Hindlimb muscle (tissue), 1 donor: ENCODE measurements at regions not wholly inside any gene's neighbourhood (a gene's known extent, or its start where the extent isn't known, plus 50 kb on each side); places are given as distances from the start of the nearest gene placed in this dataset.

Experiments used
- DNase-seq: peaks from one replicate; pipeline ENCODE4 v3.0.0-alpha.2; 2013

- DNase-seq = peak; percentile 22
Observed at GRCh38 chr9:80320480-80320879, 748.7 kb downstream of the TLE4 start.

GRCh38 chr9:80305136-80305535 is 733.4 kb downstream of the TLE4 start:
- no peak for DNase-seq

- DNase-seq = no peak
Observed at GRCh38 chr9:80294955-80295354, 723.2 kb downstream of the TLE4 start.

GRCh38 chr9:80294318-80294717 is 722.6 kb downstream of the TLE4 start:
- DNase-seq = no peak

- no peak for DNase-seq
Observed at GRCh38 chr9:80292231-80292630, 720.5 kb downstream of the TLE4 start.

- DNase-seq = no peak
Observed at GRCh38 chr9:80285326-80285725, 713.6 kb downstream of the TLE4 start.

- no peak for DNase-seq
Observed at GRCh38 chr9:80282766-80283165, 711.0 kb downstream of the TLE4 start.

- DNase-seq = no peak
Observed at GRCh38 chr9:80259079-80259478, 687.3 kb downstream of the TLE4 start.

- DNase-seq = no peak
Observed at GRCh38 chr9:80251778-80252177, 680.0 kb downstream of the TLE4 start.

GRCh38 chr9:80242022-80242421 is 670.3 kb downstream of the TLE4 start:
- DNase-seq = no peak

GRCh38 chr9:80235752-80236151 is 664.0 kb downstream of the TLE4 start:
- no peak for DNase-seq

- no peak for DNase-seq
Observed at GRCh38 chr9:80233906-80234305, 662.1 kb downstream of the TLE4 start.

GRCh38 chr9:80233102-80233843 is 661.5 kb downstream of the TLE4 start:
- DNase-seq = no peak

GRCh38 chr9:80231318-80232236 is 659.8 kb downstream of the TLE4 start:
- no peak for DNase-seq

- DNase-seq = no peak
Observed at GRCh38 chr9:80223897-80224296, 652.1 kb downstream of the TLE4 start.

- DNase-seq = no peak
Observed at GRCh38 chr9:80222466-80223169, 650.9 kb downstream of the TLE4 start.

- DNase-seq = no peak
Observed at GRCh38 chr9:80218328-80218727, 646.6 kb downstream of the TLE4 start.

- DNase-seq = no peak
Observed at GRCh38 chr9:80213613-80214012, 641.8 kb downstream of the TLE4 start.

- DNase-seq = no peak
Observed at GRCh38 chr9:80208696-80209095, 636.9 kb downstream of the TLE4 start.

GRCh38 chr9:80204054-80204453 is 632.3 kb downstream of the TLE4 start:
- DNase-seq = no peak

GRCh38 chr9:80197661-80198060 is 625.9 kb downstream of the TLE4 start:
- DNase-seq = no peak

GRCh38 chr9:80191108-80191507 is 619.3 kb downstream of the TLE4 start:
- no peak for DNase-seq

- DNase-seq = no peak
Observed at GRCh38 chr9:80188579-80188978, 616.8 kb downstream of the TLE4 start.
